Endothelial cell of hepatic sinusoid (primary cell): ENCODE measurements at regions not wholly inside any gene's neighbourhood (a gene's known extent, or its start where the extent isn't known, plus 50 kb on each side); places are given as distances from the start of the nearest gene placed in this dataset.

Experiments
- in situ Hi-C: cut with HindIII; loops from 2 replicates; pipeline ENCODE4 v1.10.0; 2017; ENCODE audit warnings: low sequenced_read_pairs

GRCh38 chr3:124428372-124429128 is 301.7 kb upstream of the UMPS start:
- in situ Hi-C loops = loop anchor here (5.0 kb wide), 1 partner anchor 39 kb away; no protein-coding TSS in a partner anchor

GRCh38 chr3:124429129-124429815 is 301.0 kb upstream of the UMPS start:
- in situ Hi-C loops = loop anchor here (5.0 kb wide), 1 partner anchor 38 kb away; no protein-coding TSS in a partner anchor

- in situ Hi-C loops = no loop called here
These were observed 298.8 kb upstream of the UMPS start for GRCh38 chr3:124431331-124431994.

GRCh38 chr3:124434176-124434575 is 296.1 kb upstream of the UMPS start:
- in situ Hi-C loops = no loop called here

GRCh38 chr3:124435467-124435866 is 294.8 kb upstream of the UMPS start:
- in situ Hi-C loops = no loop called here

GRCh38 chr3:124438813-124439212 is 291.4 kb upstream of the UMPS start:
- in situ Hi-C loops = no loop called here

- in situ Hi-C loops = no loop called here
These were observed 290.6 kb upstream of the UMPS start for GRCh38 chr3:124439603-124440002.

- in situ Hi-C loops = no loop called here
These were observed 288.5 kb upstream of the UMPS start for GRCh38 chr3:124441766-124442165.

- in situ Hi-C loops = no loop called here
These were observed 287.8 kb upstream of the UMPS start for GRCh38 chr3:124442463-124442862.

GRCh38 chr3:124443446-124443845 is 286.8 kb upstream of the UMPS start:
- in situ Hi-C loops = no loop called here

- in situ Hi-C loops = no loop called here
These were observed 286.2 kb upstream of the UMPS start for GRCh38 chr3:124444075-124444474.

- in situ Hi-C loops = no loop called here
These were observed 285.4 kb upstream of the UMPS start for GRCh38 chr3:124444896-124445295.

- in situ Hi-C loops = no loop called here
These were observed 282.4 kb upstream of the UMPS start for GRCh38 chr3:124447845-124448244.

- in situ Hi-C loops = no loop called here
These were observed 281.3 kb upstream of the UMPS start for GRCh38 chr3:124448954-124449353.

GRCh38 chr3:124450366-124450765 is 279.9 kb upstream of the UMPS start:
- in situ Hi-C loops = no loop called here

GRCh38 chr3:124451630-124452317 is 278.5 kb upstream of the UMPS start:
- in situ Hi-C loops = no loop called here

- in situ Hi-C loops = no loop called here
These were observed 277.1 kb upstream of the UMPS start for GRCh38 chr3:124453189-124453588.

GRCh38 chr3:124455891-124456290 is 274.4 kb upstream of the UMPS start:
- in situ Hi-C loops = no loop called here

- in situ Hi-C loops = no loop called here
These were observed 273.7 kb upstream of the UMPS start for GRCh38 chr3:124456506-124456905.

- in situ Hi-C loops = no loop called here
These were observed 270.6 kb upstream of the UMPS start for GRCh38 chr3:124459678-124460077.

- in situ Hi-C loops = no loop called here
These were observed 269.1 kb upstream of the UMPS start for GRCh38 chr3:124461126-124461525.
